OCI-LY7 (cell line): ENCODE measurements at regions not wholly inside any gene's neighbourhood (a gene's known extent, or its start where the extent isn't known, plus 50 kb on each side); places are given as distances from the start of the nearest gene placed in this dataset.

ENCODE experiments used
- BruUV-seq: library from RNA; stranded (reverse); fragments of 400-500 nt; replicated peaks from 2 replicates; lab custom pipeline; 2021; lab: Mats Ljungman, UMichigan
- CTCF ChIA-PET: fragments of 300-600 bp; sonication (Branson Sonifier 250); formaldehyde crosslinking; loops from one replicate; lab custom pipeline; 2022; ENCODE audit warnings: antibody characterized with exemption; ENCODE audit not compliant: unreplicated experiment; lab: Charles Lee
- POLR2A ChIA-PET: fragments of 300-600 bp; sonication (Branson Sonifier 250); formaldehyde crosslinking; loops from one replicate; lab custom pipeline; 2022; ENCODE audit warnings: antibody characterized with exemption; lab: Charles Lee
- DNase-seq: peaks from one replicate; pipeline ENCODE4 v3.0.0-alpha.2; 2015; ENCODE audit warnings: low spot score
- H2AFZ ChIP-seq: fragments of 200-600 bp; sonication (generic), shearing (Covaris generic); 2 replicates; pipeline ENCODE4 v1.6.1; 2014; ENCODE audit warnings: mild to moderate bottlenecking, antibody characterized with exemption, low read length, moderate library complexity
- H3K27ac ChIP-seq: fragments of 200-600 bp; sonication (generic); 2 replicates; pipeline ENCODE4 v1.5.1; 2014; ENCODE audit warnings: mixed run types, low read depth, mild to moderate bottlenecking, moderate library complexity, low read length, inconsistent platforms; ENCODE audit not compliant: poor library complexity, severe bottlenecking
- H3K36me3 ChIP-seq: fragments of 200-600 bp; sonication (generic); 2 replicates; pipeline ENCODE4 v1.6.1; 2014; ENCODE audit warnings: mild to moderate bottlenecking, antibody characterized with exemption, low read length, moderate library complexity, mixed read lengths; ENCODE audit not compliant: insufficient read depth
- H3K4me1 ChIP-seq: fragments of 200-600 bp; sonication (generic); 2 replicates; pipeline ENCODE4 v1.5.1; 2014; ENCODE audit warnings: mild to moderate bottlenecking, low read length; ENCODE audit not compliant: insufficient read depth, poor library complexity, severe bottlenecking
- H3K4me2 ChIP-seq: fragments of 200-600 bp; sonication (generic); 2 replicates; pipeline ENCODE4 v1.6.1; 2014; ENCODE audit warnings: mild to moderate bottlenecking, low read length
- H3K4me3 ChIP-seq: fragments of 200-600 bp; sonication (generic); 2 replicates; pipeline ENCODE4 v1.5.1; 2014; ENCODE audit warnings: mild to moderate bottlenecking, low read depth, low read length; ENCODE audit not compliant: poor library complexity, severe bottlenecking
- H3K79me2 ChIP-seq: fragments of 200-600 bp; sonication (generic); 2 replicates; pipeline ENCODE4 v1.6.1; 2016; ENCODE audit warnings: low read depth, mild to moderate bottlenecking, low read length, moderate library complexity, mixed read lengths; ENCODE audit not compliant: insufficient read depth
- H3K9me2 ChIP-seq: fragments of 200-600 bp; sonication (generic); 2 replicates; pipeline ENCODE4 v1.6.1; 2016; ENCODE audit warnings: mild to moderate bottlenecking, low read length, mixed read lengths; ENCODE audit not compliant: insufficient read depth
- H3K9me3 ChIP-seq: fragments of 200-600 bp; sonication (generic); 2 replicates; pipeline ENCODE4 v1.6.1; 2014; ENCODE audit warnings: mild to moderate bottlenecking, mixed run types, low read length, mixed read lengths
- H4K20me1 ChIP-seq: fragments of 200-600 bp; sonication (generic); 2 replicates; pipeline ENCODE4 v1.6.1; 2014; ENCODE audit warnings: mild to moderate bottlenecking, antibody characterized with exemption, low read length, moderate library complexity, mixed read lengths; ENCODE audit not compliant: insufficient read depth
- EZH2phosphoT487 ChIP-seq: fragments of 200-600 bp; sonication (generic); IDR thresholded peaks from 2 replicates; pipeline ENCODE4 v1.6.1; 2018; ENCODE audit warnings: low read depth, borderline replicate concordance, mild to moderate bottlenecking, mixed run types, antibody characterized with exemption, low read length, moderate library complexity, mixed read lengths
- intact Hi-C: fragments of 100-400 bp; cut with micrococcal nuclease; formaldehyde crosslinking; loops from one replicate; pipeline ENCODE4 v1.10.0; 2022; ENCODE audit not compliant: unreplicated experiment
- TF ChIP-seq, protein P1 (sequence below): fragments of 200-600 bp; sonication (generic); conservative IDR thresholded peaks from 2 replicates; pipeline ENCODE4 v1.5.1; 2014; ENCODE audit warnings: mild to moderate bottlenecking, antibody characterized with exemption, low read length, moderate library complexity, mixed read lengths

DNA sequence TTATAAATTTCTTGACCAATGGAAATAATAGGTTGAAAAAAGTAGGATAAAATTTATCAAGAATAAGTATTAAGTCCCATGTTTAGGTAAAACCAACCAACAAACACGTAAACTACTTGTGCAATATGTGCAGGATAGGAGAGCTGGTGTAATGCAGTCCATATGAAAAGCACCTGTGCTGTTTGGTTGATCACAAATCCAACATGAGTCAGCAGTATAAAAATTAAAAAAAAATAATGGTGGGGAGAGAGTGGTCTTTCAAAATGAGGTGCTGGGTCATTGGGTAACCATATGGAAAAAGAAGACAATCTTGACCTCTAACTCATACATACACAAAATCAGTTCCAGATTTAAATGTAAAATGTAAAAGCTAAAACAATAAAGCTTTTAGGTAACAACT is 181.8 kb downstream of the HS3ST3B1 start:
- Histone ChIP-seq H3K9me2 (no peaks in the 10 kb centered on the region), H3K4me1 (no peaks in the 10 kb centered on the region), H3K4me2 (no peak overlapping the region), H2AFZ (no peak overlapping the region), H3K4me3 (no peak overlapping the region), H3K36me3 (no peaks in the 10 kb centered on the region), H3K27ac (no peak overlapping the region), H3K9me3 (no peaks in the 10 kb centered on the region), H3K79me2 (no peaks in the 10 kb centered on the region), H4K20me1 (no peaks in the 10 kb centered on the region)
- no peak for TF ChIP-seq EZH2phosphoT487
- TF ChIP-seq, protein P1, sequence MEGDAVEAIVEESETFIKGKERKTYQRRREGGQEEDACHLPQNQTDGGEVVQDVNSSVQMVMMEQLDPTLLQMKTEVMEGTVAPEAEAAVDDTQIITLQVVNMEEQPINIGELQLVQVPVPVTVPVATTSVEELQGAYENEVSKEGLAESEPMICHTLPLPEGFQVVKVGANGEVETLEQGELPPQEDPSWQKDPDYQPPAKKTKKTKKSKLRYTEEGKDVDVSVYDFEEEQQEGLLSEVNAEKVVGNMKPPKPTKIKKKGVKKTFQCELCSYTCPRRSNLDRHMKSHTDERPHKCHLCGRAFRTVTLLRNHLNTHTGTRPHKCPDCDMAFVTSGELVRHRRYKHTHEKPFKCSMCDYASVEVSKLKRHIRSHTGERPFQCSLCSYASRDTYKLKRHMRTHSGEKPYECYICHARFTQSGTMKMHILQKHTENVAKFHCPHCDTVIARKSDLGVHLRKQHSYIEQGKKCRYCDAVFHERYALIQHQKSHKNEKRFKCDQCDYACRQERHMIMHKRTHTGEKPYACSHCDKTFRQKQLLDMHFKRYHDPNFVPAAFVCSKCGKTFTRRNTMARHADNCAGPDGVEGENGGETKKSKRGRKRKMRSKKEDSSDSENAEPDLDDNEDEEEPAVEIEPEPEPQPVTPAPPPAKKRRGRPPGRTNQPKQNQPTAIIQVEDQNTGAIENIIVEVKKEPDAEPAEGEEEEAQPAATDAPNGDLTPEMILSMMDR, result no peak
- DNase-seq, result no peak
- CTCF ChIA-PET, result no interaction called here
- intact Hi-C loops, result no loop called here
- POLR2A ChIA-PET, result no interaction called here
- no TSS peak for BruUV-seq

DNA sequence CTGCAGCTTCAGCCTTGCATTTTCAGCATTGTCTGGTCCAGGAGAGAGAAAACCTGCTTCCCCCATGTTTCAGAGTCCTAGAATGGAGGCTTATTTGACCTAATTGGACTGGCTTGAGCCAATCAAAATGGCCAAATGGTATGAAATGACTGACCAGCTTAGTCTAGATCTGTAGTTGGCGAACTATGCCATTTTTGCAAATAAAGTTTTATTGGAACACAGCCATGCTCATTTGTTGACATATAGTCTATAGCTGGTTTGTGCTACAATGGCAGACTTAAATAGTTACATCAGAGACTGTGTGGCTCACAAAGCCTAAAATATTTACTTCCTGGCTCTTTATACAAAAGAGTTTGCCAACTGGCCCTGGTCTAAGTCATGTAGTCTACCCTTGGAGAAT is 180.8 kb downstream of the HS3ST3B1 start:
- ChIA-PET POLR2A (no interaction called here), CTCF (no interaction called here)
- Histone ChIP-seq H4K20me1 (no peaks in the 10 kb centered on the region), H2AFZ (peak overlapping the region; percentile 28; the same call in 1 of the 2 replicates), H3K9me2 (no peaks in the 10 kb centered on the region), H3K4me2 (no peak overlapping the region), H3K4me1 (no peaks in the 10 kb centered on the region), H3K4me3 (no peak overlapping the region), H3K36me3 (no peaks in the 10 kb centered on the region), H3K79me2 (no peaks in the 10 kb centered on the region), H3K9me3 (no peaks in the 10 kb centered on the region), H3K27ac (no peak overlapping the region)
- intact Hi-C loops, result no loop called here
- TF ChIP-seq EZH2phosphoT487, result no peak
- TF ChIP-seq, protein P1, result no peak
- no peak for DNase-seq
- no TSS peak for BruUV-seq

DNA sequence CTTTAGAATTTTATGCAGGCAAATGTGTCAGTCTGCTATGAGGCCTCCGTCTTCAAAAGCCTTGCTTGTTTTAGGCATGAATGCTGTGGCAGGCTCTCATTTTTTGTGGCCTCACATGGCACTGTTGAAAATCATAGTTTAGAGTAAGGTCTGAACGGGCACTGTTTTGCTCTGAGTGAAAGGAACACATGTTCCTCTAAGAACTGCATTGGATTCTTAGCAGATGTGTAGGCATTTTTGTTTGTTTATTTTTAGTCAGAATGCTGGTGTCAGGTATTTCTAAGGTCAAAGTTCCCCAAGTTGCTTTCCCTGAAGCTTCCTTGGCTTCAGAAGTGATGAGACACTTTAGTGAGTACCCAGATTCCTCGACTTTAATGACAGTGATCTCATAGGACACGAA is 173.7 kb downstream of the HS3ST3B1 start:
- Histone ChIP-seq H2AFZ (peak overlapping the region; percentile 52), H3K4me3 (no peak overlapping the region), H3K36me3 (no peaks in the 10 kb centered on the region), H3K4me1 (no peaks in the 10 kb centered on the region), H3K4me2 (no peak overlapping the region), H4K20me1 (no peaks in the 10 kb centered on the region), H3K79me2 (no peaks in the 10 kb centered on the region), H3K9me3 (no peaks in the 10 kb centered on the region), H3K9me2 (no peaks in the 10 kb centered on the region), H3K27ac (no peak overlapping the region)
- no peak for DNase-seq
- ChIA-PET POLR2A (no interaction called here), CTCF (no interaction called here)
- intact Hi-C loops, result no loop called here
- BruUV-seq, result no TSS peak
- TF ChIP-seq, protein P1, result no peak
- TF ChIP-seq EZH2phosphoT487, result no peak
